ENCODE measurements at regions not wholly inside any gene's neighbourhood (a gene's known extent, or its start where the extent isn't known, plus 50 kb on each side); places are given as distances from the start of the nearest gene placed in this dataset.

DNA sequence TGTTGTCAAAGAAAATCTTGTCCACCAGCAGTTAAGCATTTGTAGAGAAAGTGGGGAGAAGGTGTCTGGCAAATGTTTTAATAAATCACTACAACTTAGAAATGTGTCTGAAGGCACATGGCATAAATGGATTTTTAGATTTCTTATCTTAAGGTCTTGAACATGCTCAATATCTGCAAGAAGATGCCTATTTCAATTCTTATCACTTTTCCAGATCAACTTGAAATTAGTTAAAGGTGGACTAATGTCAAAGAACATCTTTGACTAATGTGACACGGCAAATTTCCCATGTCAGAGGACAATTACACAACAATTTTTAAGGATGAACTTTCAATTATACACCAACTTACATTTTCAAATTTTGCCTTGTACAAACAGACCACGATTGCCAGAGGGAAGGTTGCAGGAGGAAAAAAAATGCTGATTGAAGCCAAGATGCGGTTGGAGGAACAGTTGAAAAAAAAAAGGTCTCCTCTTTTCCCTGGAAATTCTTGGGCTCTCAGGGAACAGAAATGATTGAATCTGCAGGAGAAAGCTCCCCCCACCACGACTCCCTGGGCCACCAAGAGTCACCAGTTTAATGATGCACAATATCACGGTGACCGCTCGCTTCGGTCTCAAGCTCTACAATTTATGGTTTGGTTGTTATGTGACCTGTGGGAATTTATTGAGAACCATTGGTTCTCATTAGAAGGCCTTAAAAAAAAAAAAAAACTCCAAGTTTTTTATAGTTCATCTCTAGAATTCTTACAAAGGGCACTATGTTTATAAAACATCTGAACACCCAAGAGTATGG lies 507.6 kb upstream of the ADAMTS9 start:
- no peak for TF ChIP-seq EZH2 (IDR thresholded peaks at IDR 0.05; ENCODE audit: insufficient read depth, low read length)
- TF ChIP-seq, protein P1, sequence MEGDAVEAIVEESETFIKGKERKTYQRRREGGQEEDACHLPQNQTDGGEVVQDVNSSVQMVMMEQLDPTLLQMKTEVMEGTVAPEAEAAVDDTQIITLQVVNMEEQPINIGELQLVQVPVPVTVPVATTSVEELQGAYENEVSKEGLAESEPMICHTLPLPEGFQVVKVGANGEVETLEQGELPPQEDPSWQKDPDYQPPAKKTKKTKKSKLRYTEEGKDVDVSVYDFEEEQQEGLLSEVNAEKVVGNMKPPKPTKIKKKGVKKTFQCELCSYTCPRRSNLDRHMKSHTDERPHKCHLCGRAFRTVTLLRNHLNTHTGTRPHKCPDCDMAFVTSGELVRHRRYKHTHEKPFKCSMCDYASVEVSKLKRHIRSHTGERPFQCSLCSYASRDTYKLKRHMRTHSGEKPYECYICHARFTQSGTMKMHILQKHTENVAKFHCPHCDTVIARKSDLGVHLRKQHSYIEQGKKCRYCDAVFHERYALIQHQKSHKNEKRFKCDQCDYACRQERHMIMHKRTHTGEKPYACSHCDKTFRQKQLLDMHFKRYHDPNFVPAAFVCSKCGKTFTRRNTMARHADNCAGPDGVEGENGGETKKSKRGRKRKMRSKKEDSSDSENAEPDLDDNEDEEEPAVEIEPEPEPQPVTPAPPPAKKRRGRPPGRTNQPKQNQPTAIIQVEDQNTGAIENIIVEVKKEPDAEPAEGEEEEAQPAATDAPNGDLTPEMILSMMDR (IDR thresholded peaks at IDR 0.05; ENCODE audit: insufficient read depth, low read depth, low read length) = no peak
